IMR-90 (cell line): ENCODE measurements at regions not wholly inside any gene's neighbourhood (a gene's known extent, or its start where the extent isn't known, plus 50 kb on each side); places are given as distances from the start of the nearest gene placed in this dataset.
A peak's percentile ranks its signal among the peaks of the same experiment; 100 is the strongest.

Source experiments
- ATAC-seq: fragments of 200-7000 bp; cut with Tn5 transposase; 2 replicates; pipeline ENCODE4 v1.9.1; 2020; ENCODE audit warnings: low read depth, mild to moderate bottlenecking, moderate library complexity
- BruUV-seq: library from RNA; stranded (reverse); fragments of 400-500 nt; replicated peaks from 2 replicates; lab custom pipeline; 2021; lab: Mats Ljungman, UMichigan
- CTCF ChIA-PET: fragments of 300-600 bp; formaldehyde crosslinking; extraction: SDS; loops from one replicate; lab custom pipeline; 2021; ENCODE audit warnings: antibody characterized with exemption; lab: Yijun Ruan, JAX
- POLR2A ChIA-PET: fragments of 300-600 bp; sonication (Branson Sonifier 250); formaldehyde crosslinking; loops from one replicate; lab custom pipeline; 2022; ENCODE audit warnings: antibody characterized with exemption; ENCODE audit not compliant: unreplicated experiment; lab: Charles Lee
- DNase-seq: peaks from one replicate; pipeline ENCODE4 v3.0.0; 2013
- H2AFZ ChIP-seq: replicated peaks from 2 replicates; pipeline ENCODE3; 2013; ENCODE audit warnings: low read length, mild to moderate bottlenecking; ENCODE audit not compliant: poor library complexity
- H2AK5ac ChIP-seq: 2 replicates; pipeline ENCODE4 v1.6.1; 2013; ENCODE audit warnings: low read depth, low read length, inconsistent platforms
- H2AK9ac ChIP-seq: replicated peaks from 2 replicates; pipeline ENCODE3; 2013; ENCODE audit warnings: mild to moderate bottlenecking, low read depth, low read length, moderate library complexity; ENCODE audit not compliant: poor library complexity
- H2BK120ac ChIP-seq: 2 replicates; pipeline ENCODE4 v1.6.1; 2013; ENCODE audit warnings: low read depth, low read length, inconsistent platforms
- H2BK15ac ChIP-seq: 3 replicates; pipeline ENCODE4 v1.6.1; 2013; ENCODE audit warnings: low read depth, low read length, inconsistent platforms
- H2BK20ac ChIP-seq: 2 replicates; pipeline ENCODE4 v1.6.1; 2013; ENCODE audit warnings: low read depth, mild to moderate bottlenecking, inconsistent platforms, low read length, moderate library complexity
- H2BK5ac ChIP-seq: 2 replicates; pipeline ENCODE4 v1.6.1; 2013; ENCODE audit warnings: mild to moderate bottlenecking, low read depth, low read length, inconsistent platforms; ENCODE audit not compliant: poor library complexity, severe bottlenecking
- H3K14ac ChIP-seq: replicated peaks from 2 replicates; pipeline ENCODE4 v1.6.1; 2013; ENCODE audit warnings: low read depth, low read length, inconsistent platforms
- H3K18ac ChIP-seq: 2 replicates; pipeline ENCODE4 v1.6.1; 2013; ENCODE audit warnings: low read depth, low read length, control low read depth
- H3K23ac ChIP-seq: 2 replicates; pipeline ENCODE4 v1.6.1; 2013; ENCODE audit warnings: low read depth, low read length, inconsistent platforms
- H3K27ac ChIP-seq: 2 replicates; pipeline ENCODE4 v1.5.1; 2013; ENCODE audit warnings: mild to moderate bottlenecking, control low read depth, low read length; ENCODE audit not compliant: insufficient read depth
- H3K27me3 ChIP-seq: 2 replicates; pipeline ENCODE4 v1.6.1; 2013; ENCODE audit warnings: low read length; ENCODE audit not compliant: control insufficient read depth, insufficient read depth
- H3K36me3 ChIP-seq: 2 replicates; pipeline ENCODE4 v1.6.1; 2013; ENCODE audit warnings: low read length, mixed read lengths; ENCODE audit not compliant: control insufficient read depth, insufficient read depth
- H3K4ac ChIP-seq: 2 replicates; pipeline ENCODE4 v1.6.1; 2013; ENCODE audit warnings: low read depth, low read length, inconsistent platforms
- H3K4me1 ChIP-seq: 2 replicates; pipeline ENCODE4 v1.6.1; 2013; ENCODE audit warnings: low read length, mixed read lengths; ENCODE audit not compliant: control insufficient read depth, insufficient read depth
- H3K4me2 ChIP-seq: 2 replicates; pipeline ENCODE4 v1.6.1; 2013; ENCODE audit warnings: low read depth, mild to moderate bottlenecking, control low read depth, low read length, moderate library complexity
- H3K4me3 ChIP-seq: 2 replicates; pipeline ENCODE4 v1.5.1; 2013; ENCODE audit warnings: low read depth, mild to moderate bottlenecking, control low read depth, low read length, moderate library complexity; ENCODE audit not compliant: insufficient read depth
- H3K56ac ChIP-seq: 2 replicates; pipeline ENCODE4 v1.6.1; 2013; ENCODE audit warnings: low read length, inconsistent platforms; ENCODE audit not compliant: insufficient read depth; ENCODE audit errors: extremely low read depth
- H3K79me1 ChIP-seq, 2 experiments: 2 replicates each; pipeline ENCODE4 v1.6.1; 2013; ENCODE audit warnings: low read length in 2 of 2, inconsistent platforms in 1 of 2, low read depth in 1 of 2
- H3K9ac ChIP-seq: 2 replicates; pipeline ENCODE4 v1.6.1; 2013; ENCODE audit warnings: low read depth, low read length, control low read depth
- H3K9me1 ChIP-seq: 2 replicates; pipeline ENCODE4 v1.6.1; 2013; ENCODE audit warnings: low read length, inconsistent platforms; ENCODE audit not compliant: insufficient read depth
- H3K9me3 ChIP-seq: 2 replicates; pipeline ENCODE4 v1.6.1; 2013; ENCODE audit warnings: low read length; ENCODE audit not compliant: control insufficient read depth, insufficient read depth
- H4K20me1 ChIP-seq: 2 replicates; pipeline ENCODE4 v1.6.1; 2013; ENCODE audit warnings: low read length, inconsistent platforms; ENCODE audit not compliant: insufficient read depth
- H4K5ac ChIP-seq: 2 replicates; pipeline ENCODE4 v1.6.1; 2013; ENCODE audit warnings: mild to moderate bottlenecking, low read depth, low read length, control low read depth
- H4K8ac ChIP-seq, 2 experiments: 2 replicates each; pipeline ENCODE4 v1.6.1; 2013; ENCODE audit warnings: low read depth in 2 of 2, low read length in 2 of 2, control low read depth in 1 of 2, inconsistent platforms in 1 of 2
- H4K91ac ChIP-seq: 2 replicates; pipeline ENCODE4 v1.6.1; 2013; ENCODE audit warnings: low read depth, low read length, inconsistent platforms; ENCODE audit not compliant: insufficient read depth
- BHLHE40 ChIP-seq: fragments of 150-350 bp; IDR thresholded peaks from 2 replicates; pipeline ENCODE4 v1.6.1; 2016; ENCODE audit warnings: mild to moderate bottlenecking, low read depth, low read length
- CEBPB ChIP-seq: IDR thresholded peaks from 2 replicates; pipeline ENCODE4 v1.6.1; 2012; ENCODE audit warnings: low read depth, low read length, improper control_type of control experiment
- CHD1 ChIP-seq: IDR thresholded peaks from 2 replicates; pipeline ENCODE4 v1.6.1; 2012; ENCODE audit warnings: low read depth, low read length, improper control_type of control experiment
- FOS ChIP-seq: fragments of 150-350 bp; IDR thresholded peaks from 2 replicates; pipeline ENCODE4 v1.6.1; 2016; ENCODE audit warnings: low read depth, low read length
- MAFK ChIP-seq: IDR thresholded peaks from 2 replicates; pipeline ENCODE4 v1.6.1; 2012; ENCODE audit warnings: low read depth, low read length, improper control_type of control experiment
- MAZ ChIP-seq: IDR thresholded peaks from 2 replicates; pipeline ENCODE4 v1.6.1; 2012; ENCODE audit warnings: low read depth, mild to moderate bottlenecking, low read length, improper control_type of control experiment, moderate library complexity, borderline replicate concordance
- MXI1 ChIP-seq: IDR thresholded peaks from 2 replicates; pipeline ENCODE4 v1.6.1; 2012; ENCODE audit warnings: low read depth, mild to moderate bottlenecking, low read length, moderate library complexity, borderline replicate concordance
- NFE2L2 ChIP-seq: fragments of 150-350 bp; IDR thresholded peaks from 2 replicates; pipeline ENCODE4 v1.6.1; 2016; ENCODE audit warnings: low read depth, mild to moderate bottlenecking, low read length
- POLR2A ChIP-seq: IDR thresholded peaks from 2 replicates; pipeline ENCODE4 v1.6.1; 2012; ENCODE audit warnings: mild to moderate bottlenecking, low read depth, low read length
- RAD21 ChIP-seq: IDR thresholded peaks from 2 replicates; pipeline ENCODE4 v1.6.1; 2012; ENCODE audit warnings: low read length, improper control_type of control experiment
- RCOR1 ChIP-seq: IDR thresholded peaks from 2 replicates; pipeline ENCODE4 v1.6.1; 2012; ENCODE audit warnings: mild to moderate bottlenecking, low read length, improper control_type of control experiment; ENCODE audit not compliant: insufficient replicate concordance
- RFX5 ChIP-seq: IDR thresholded peaks from 2 replicates; pipeline ENCODE4 v1.8.0; 2012; ENCODE audit warnings: low read depth, mild to moderate bottlenecking, low read length, moderate library complexity
- SMC3 ChIP-seq: fragments of 150-350 bp; IDR thresholded peaks from 2 replicates; pipeline ENCODE4 v1.6.1; 2016; ENCODE audit warnings: low read depth, mild to moderate bottlenecking, antibody characterized with exemption, low read length, moderate library complexity
- WGBS, 2 experiments: methylation state at CpG; one replicate each; pipeline versions ENCODE4 v1.1.5 to v1.1.7; 2013; ENCODE audit warnings: missing lambda C conversion rate in 2 of 2; ENCODE audit not compliant: insufficient read length in 1 of 2; ENCODE audit errors: extremely low coverage in 2 of 2; 5-methylcytosine and 5-hydroxymethylcytosine counted together
- dilution Hi-C: fragments of 300-500 bp; cut with HindIII; formaldehyde crosslinking; loops from one replicate; pipeline ENCODE4 v1.14.3; 2018; ENCODE audit warnings: low sequenced_read_pairs; ENCODE audit not compliant: unreplicated experiment
- in situ Hi-C: fragments of 300-500 bp; cut with MboI; formaldehyde crosslinking; loops from 3 replicates; pipeline ENCODE4 v1.14.3; 2019; ENCODE audit warnings: low sequenced_read_pairs, inconsistent platforms, mixed read lengths
- intact Hi-C: fragments of 100-400 bp; cut with micrococcal nuclease; formaldehyde crosslinking; loops from 2 replicates; pipeline ENCODE4 v1.10.0; 2022
- TF ChIP-seq, protein P1 (sequence below): fragments of 150-350 bp; IDR thresholded peaks from 2 replicates; pipeline ENCODE4 v1.6.1; 2017; ENCODE audit warnings: mild to moderate bottlenecking, antibody characterized with exemption, low read length, low read depth
- TF ChIP-seq, protein P2 (sequence below): conservative IDR thresholded peaks from 2 replicates; pipeline ENCODE4 v1.5.1; 2012; ENCODE audit warnings: mild to moderate bottlenecking, low read depth, low read length, improper control_type of control experiment
- TF ChIP-seq, protein P3 (sequence below): fragments of 150-350 bp; IDR thresholded peaks from 2 replicates; pipeline ENCODE4 v1.6.1; 2016; ENCODE audit warnings: low read depth, mild to moderate bottlenecking, low read length, moderate library complexity, borderline replicate concordance

DNA sequence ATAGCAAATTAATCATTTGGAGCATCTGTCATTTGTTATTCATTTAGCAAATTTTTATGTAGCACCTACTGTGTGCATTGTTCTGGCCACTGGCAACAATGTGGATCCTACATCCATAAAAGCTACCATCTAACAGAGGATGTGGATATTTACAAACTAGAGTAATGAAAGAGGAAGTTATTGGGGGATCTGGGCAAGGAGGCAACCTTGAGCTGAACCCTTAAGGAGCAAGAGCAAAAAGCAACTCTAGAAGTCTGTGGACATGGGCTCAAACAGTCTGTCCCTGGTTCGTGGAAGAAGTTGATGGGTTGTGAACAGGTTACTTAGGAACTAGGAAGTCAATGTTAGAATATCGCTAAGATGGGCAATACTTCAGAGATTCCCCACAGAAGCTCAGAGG lies 259.9 kb downstream of the SYK start:
- Histone ChIP-seq H2AK9ac (no peak overlapping the region), H4K20me1 (no peaks in the 10 kb centered on the region)
- in situ Hi-C loops: no loop called here

More for the DNA sequence above, 259.9 kb downstream of the SYK start:
- H3K27ac ChIP-seq: peak overlapping the region; percentile 50; the same call in 1 of the 2 replicates
- peak overlapping the region; percentile 80 for H4K91ac ChIP-seq
- ATAC-seq: no peak
- H2BK5ac ChIP-seq: peak overlapping the region; percentile 97
- H3K4me3 ChIP-seq: no peak overlapping the region
- peak overlapping the region; percentile 40 to 91 for H4K8ac ChIP-seq
- H2BK20ac ChIP-seq: peak overlapping the region; percentile 85
- no peaks in the 10 kb centered on the region for H3K9me3 ChIP-seq
- BruUV-seq: no TSS peak
- peaks cover 26% of the 10 kb centered on the region for H3K4me1 ChIP-seq
- TF ChIP-seq POLR2A (no peak), RFX5 (no peak), RCOR1 (no peak), CHD1 (no peak), MXI1 (no peak), NFE2L2 (no peak), MAFK (no peak), CEBPB (no peak), BHLHE40 (no peak), FOS (no peak), SMC3 (no peak), RAD21 (no peak), MAZ (no peak)
- TF ChIP-seq, protein P1, sequence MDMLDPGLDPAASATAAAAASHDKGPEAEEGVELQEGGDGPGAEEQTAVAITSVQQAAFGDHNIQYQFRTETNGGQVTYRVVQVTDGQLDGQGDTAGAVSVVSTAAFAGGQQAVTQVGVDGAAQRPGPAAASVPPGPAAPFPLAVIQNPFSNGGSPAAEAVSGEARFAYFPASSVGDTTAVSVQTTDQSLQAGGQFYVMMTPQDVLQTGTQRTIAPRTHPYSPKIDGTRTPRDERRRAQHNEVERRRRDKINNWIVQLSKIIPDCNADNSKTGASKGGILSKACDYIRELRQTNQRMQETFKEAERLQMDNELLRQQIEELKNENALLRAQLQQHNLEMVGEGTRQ: no peak
- TF ChIP-seq, protein P2, sequence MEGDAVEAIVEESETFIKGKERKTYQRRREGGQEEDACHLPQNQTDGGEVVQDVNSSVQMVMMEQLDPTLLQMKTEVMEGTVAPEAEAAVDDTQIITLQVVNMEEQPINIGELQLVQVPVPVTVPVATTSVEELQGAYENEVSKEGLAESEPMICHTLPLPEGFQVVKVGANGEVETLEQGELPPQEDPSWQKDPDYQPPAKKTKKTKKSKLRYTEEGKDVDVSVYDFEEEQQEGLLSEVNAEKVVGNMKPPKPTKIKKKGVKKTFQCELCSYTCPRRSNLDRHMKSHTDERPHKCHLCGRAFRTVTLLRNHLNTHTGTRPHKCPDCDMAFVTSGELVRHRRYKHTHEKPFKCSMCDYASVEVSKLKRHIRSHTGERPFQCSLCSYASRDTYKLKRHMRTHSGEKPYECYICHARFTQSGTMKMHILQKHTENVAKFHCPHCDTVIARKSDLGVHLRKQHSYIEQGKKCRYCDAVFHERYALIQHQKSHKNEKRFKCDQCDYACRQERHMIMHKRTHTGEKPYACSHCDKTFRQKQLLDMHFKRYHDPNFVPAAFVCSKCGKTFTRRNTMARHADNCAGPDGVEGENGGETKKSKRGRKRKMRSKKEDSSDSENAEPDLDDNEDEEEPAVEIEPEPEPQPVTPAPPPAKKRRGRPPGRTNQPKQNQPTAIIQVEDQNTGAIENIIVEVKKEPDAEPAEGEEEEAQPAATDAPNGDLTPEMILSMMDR: no peak
- TF ChIP-seq, protein P3, sequence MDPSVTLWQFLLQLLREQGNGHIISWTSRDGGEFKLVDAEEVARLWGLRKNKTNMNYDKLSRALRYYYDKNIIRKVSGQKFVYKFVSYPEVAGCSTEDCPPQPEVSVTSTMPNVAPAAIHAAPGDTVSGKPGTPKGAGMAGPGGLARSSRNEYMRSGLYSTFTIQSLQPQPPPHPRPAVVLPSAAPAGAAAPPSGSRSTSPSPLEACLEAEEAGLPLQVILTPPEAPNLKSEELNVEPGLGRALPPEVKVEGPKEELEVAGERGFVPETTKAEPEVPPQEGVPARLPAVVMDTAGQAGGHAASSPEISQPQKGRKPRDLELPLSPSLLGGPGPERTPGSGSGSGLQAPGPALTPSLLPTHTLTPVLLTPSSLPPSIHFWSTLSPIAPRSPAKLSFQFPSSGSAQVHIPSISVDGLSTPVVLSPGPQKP: no peak
- no peaks in the 10 kb centered on the region for H3K27me3 ChIP-seq
- ChIA-PET CTCF (no interaction called here), POLR2A (no interaction called here)
- no peak overlapping the region for H3K4me2 ChIP-seq
- peaks cover 0 to 7% of the 10 kb centered on the region in 2 experiments; a peak in 1 of 4 replicates for H3K79me1 ChIP-seq
- H4K5ac ChIP-seq: peak overlapping the region; percentile 84
- no CpG with 5 or more reads among the region's 2 CpGs for WGBS, 2 experiments
- DNase-seq: no peak
- peaks cover 12% of the 10 kb centered on the region for H3K9me1 ChIP-seq
- peak overlapping the region; percentile 94 for H3K4ac ChIP-seq
- H2BK15ac ChIP-seq: peak overlapping the region; percentile 96
- H2AK5ac ChIP-seq: peak overlapping the region; percentile 58
- dilution Hi-C loops: no loop called here
- peak overlapping the region; percentile 77 for H3K23ac ChIP-seq
- peak overlapping the region; percentile 56 for H2AFZ ChIP-seq
- no peak overlapping the region; the same call in 1 of the 2 replicates for H3K56ac ChIP-seq
- intact Hi-C loops: loop anchor here (1.0 to 2.0 kb wide), 2 partner anchors 57 to 132 kb away; no protein-coding TSS in a partner anchor
- H2BK120ac ChIP-seq: peak overlapping the region; percentile 97
- H3K9ac ChIP-seq: no peak overlapping the region; the same call in 1 of the 2 replicates
- no peaks in the 10 kb centered on the region for H3K36me3 ChIP-seq
- peak overlapping the region; percentile 67 for H3K18ac ChIP-seq
- H3K14ac ChIP-seq: peak overlapping the region; percentile 77
